ENCODE measurements at regions not wholly inside any gene's neighbourhood (a gene's known extent, or its start where the extent isn't known, plus 50 kb on each side); places are given as distances from the start of the nearest gene placed in this dataset.

GRCh38 chr5:67677422-67677970, 480.9 kb upstream of the CD180 start:
- DNase-seq (ENCODE audit: low read depth), result no peak
- H3K36me3 ChIP-seq (ENCODE audit: insufficient read depth, low read length), result no peaks in the 10 kb centered on the region
- no peak overlapping the region for H3K4me3 Mint-ChIP-seq (ENCODE audit: unreplicated experiment)
- no peaks in the 10 kb centered on the region for H3K9me3 Mint-ChIP-seq (ENCODE audit: unreplicated experiment)
- no peaks in the 10 kb centered on the region for H3K4me1 Mint-ChIP-seq (ENCODE audit: low read depth, unreplicated experiment)
- no peak overlapping the region for H3K9ac ChIP-seq (ENCODE audit: low read length)
- H3K27me3 ChIP-seq (ENCODE audit: insufficient read depth, low read length), result no peaks in the 10 kb centered on the region
- H3K36me3 Mint-ChIP-seq (ENCODE audit: low read depth, unreplicated experiment), result no peaks in the 10 kb centered on the region
- no peaks in the 10 kb centered on the region for H4K20me1 ChIP-seq (ENCODE audit: insufficient read depth, low read length)
- no peak overlapping the region for H3K27ac Mint-ChIP-seq (ENCODE audit: unreplicated experiment)
- FAIRE-seq, result no peak
- no peaks in the 10 kb centered on the region for H3K4me1 ChIP-seq (ENCODE audit: insufficient read depth, low read length)
- H3K27ac ChIP-seq (ENCODE audit: low read depth, low read length), result no peak overlapping the region
- no peaks in the 10 kb centered on the region for H3K27me3 Mint-ChIP-seq (ENCODE audit: low read depth, unreplicated experiment)
- H2AFZ ChIP-seq (ENCODE audit: low read depth, low read length), result no peak overlapping the region
- H3K79me2 ChIP-seq (ENCODE audit: insufficient read depth, low read length), result no peaks in the 10 kb centered on the region
- no peak for TF ChIP-seq EZH2 (IDR thresholded peaks at IDR 0.05; ENCODE audit: insufficient read depth, low read length)
- TF ChIP-seq, protein P1, sequence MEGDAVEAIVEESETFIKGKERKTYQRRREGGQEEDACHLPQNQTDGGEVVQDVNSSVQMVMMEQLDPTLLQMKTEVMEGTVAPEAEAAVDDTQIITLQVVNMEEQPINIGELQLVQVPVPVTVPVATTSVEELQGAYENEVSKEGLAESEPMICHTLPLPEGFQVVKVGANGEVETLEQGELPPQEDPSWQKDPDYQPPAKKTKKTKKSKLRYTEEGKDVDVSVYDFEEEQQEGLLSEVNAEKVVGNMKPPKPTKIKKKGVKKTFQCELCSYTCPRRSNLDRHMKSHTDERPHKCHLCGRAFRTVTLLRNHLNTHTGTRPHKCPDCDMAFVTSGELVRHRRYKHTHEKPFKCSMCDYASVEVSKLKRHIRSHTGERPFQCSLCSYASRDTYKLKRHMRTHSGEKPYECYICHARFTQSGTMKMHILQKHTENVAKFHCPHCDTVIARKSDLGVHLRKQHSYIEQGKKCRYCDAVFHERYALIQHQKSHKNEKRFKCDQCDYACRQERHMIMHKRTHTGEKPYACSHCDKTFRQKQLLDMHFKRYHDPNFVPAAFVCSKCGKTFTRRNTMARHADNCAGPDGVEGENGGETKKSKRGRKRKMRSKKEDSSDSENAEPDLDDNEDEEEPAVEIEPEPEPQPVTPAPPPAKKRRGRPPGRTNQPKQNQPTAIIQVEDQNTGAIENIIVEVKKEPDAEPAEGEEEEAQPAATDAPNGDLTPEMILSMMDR (IDR thresholded peaks at IDR 0.05; ENCODE audit: insufficient read depth, low read depth, low read length), result no peak
- H3K4me2 ChIP-seq (ENCODE audit: low read length), result no peak overlapping the region
- H3K4me3 ChIP-seq (ENCODE audit: insufficient read depth, low read depth, low read length), result no peak overlapping the region
- no peaks in the 10 kb centered on the region for H3K9me3 ChIP-seq (ENCODE audit: insufficient read depth, low read depth, low read length)

DNA sequence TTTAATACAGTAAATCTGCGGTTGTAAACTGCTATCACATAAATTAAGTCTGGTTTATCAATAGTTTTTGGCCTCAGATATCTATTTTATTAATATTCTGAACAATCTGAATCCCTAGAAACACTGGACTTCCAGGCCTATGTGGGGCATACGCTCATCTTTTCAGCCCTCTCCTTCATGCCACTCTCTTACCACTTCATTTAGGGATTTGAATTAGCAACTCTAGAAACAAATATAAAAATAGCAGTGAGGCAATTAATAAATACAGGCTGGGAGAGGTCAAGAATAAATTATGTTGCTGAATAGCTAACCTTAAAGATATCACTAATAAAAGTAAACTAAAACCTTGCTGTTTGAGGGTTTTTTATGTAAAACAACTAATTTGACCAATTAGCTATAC, 480.3 kb upstream of the CD180 start:
- Histone ChIP-seq H3K9ac (ENCODE audit: low read length) (no peak overlapping the region), H3K27ac (ENCODE audit: low read depth, low read length) (no peak overlapping the region), H3K79me2 (ENCODE audit: insufficient read depth, low read length) (no peaks in the 10 kb centered on the region), H3K4me1 (ENCODE audit: insufficient read depth, low read length) (no peaks in the 10 kb centered on the region), H4K20me1 (ENCODE audit: insufficient read depth, low read length) (no peaks in the 10 kb centered on the region), H2AFZ (ENCODE audit: low read depth, low read length) (no peak overlapping the region), H3K4me3 (ENCODE audit: insufficient read depth, low read depth, low read length) (no peak overlapping the region), H3K9me3 (ENCODE audit: insufficient read depth, low read depth, low read length) (no peaks in the 10 kb centered on the region), H3K36me3 (ENCODE audit: insufficient read depth, low read length) (no peaks in the 10 kb centered on the region), H3K4me2 (ENCODE audit: low read length) (no peak overlapping the region), H3K27me3 (ENCODE audit: insufficient read depth, low read length) (no peaks in the 10 kb centered on the region)
- Mint-ChIP-seq H3K27ac (ENCODE audit: unreplicated experiment) (no peak overlapping the region), H3K9me3 (ENCODE audit: unreplicated experiment) (no peaks in the 10 kb centered on the region), H3K4me1 (ENCODE audit: low read depth, unreplicated experiment) (no peaks in the 10 kb centered on the region), H3K36me3 (ENCODE audit: low read depth, unreplicated experiment) (no peaks in the 10 kb centered on the region), H3K4me3 (ENCODE audit: unreplicated experiment) (no peak overlapping the region), H3K27me3 (ENCODE audit: low read depth, unreplicated experiment) (no peaks in the 10 kb centered on the region)
- no peak for DNase-seq (ENCODE audit: low read depth)
- FAIRE-seq, result no peak
- TF ChIP-seq, protein P1 (IDR thresholded peaks at IDR 0.05; ENCODE audit: insufficient read depth, low read depth, low read length), result no peak
- no peak for TF ChIP-seq EZH2 (IDR thresholded peaks at IDR 0.05; ENCODE audit: insufficient read depth, low read length)

GRCh38 chr5:67674159-67674655, 477.6 kb upstream of the CD180 start:
- Mint-ChIP-seq H3K27me3 (ENCODE audit: low read depth, unreplicated experiment) (no peaks in the 10 kb centered on the region), H3K4me1 (ENCODE audit: low read depth, unreplicated experiment) (no peaks in the 10 kb centered on the region), H3K9me3 (ENCODE audit: unreplicated experiment) (no peaks in the 10 kb centered on the region), H3K36me3 (ENCODE audit: low read depth, unreplicated experiment) (no peaks in the 10 kb centered on the region), H3K27ac (ENCODE audit: unreplicated experiment) (no peak overlapping the region), H3K4me3 (ENCODE audit: unreplicated experiment) (no peak overlapping the region)
- no peak for DNase-seq (ENCODE audit: low read depth)
- Histone ChIP-seq H2AFZ (ENCODE audit: low read depth, low read length) (no peak overlapping the region), H3K9me3 (ENCODE audit: insufficient read depth, low read depth, low read length) (no peaks in the 10 kb centered on the region), H3K4me2 (ENCODE audit: low read length) (no peak overlapping the region), H3K79me2 (ENCODE audit: insufficient read depth, low read length) (no peaks in the 10 kb centered on the region), H3K9ac (ENCODE audit: low read length) (no peak overlapping the region), H3K27ac (ENCODE audit: low read depth, low read length) (no peak overlapping the region), H3K36me3 (ENCODE audit: insufficient read depth, low read length) (no peaks in the 10 kb centered on the region), H3K27me3 (ENCODE audit: insufficient read depth, low read length) (no peaks in the 10 kb centered on the region), H4K20me1 (ENCODE audit: insufficient read depth, low read length) (no peaks in the 10 kb centered on the region), H3K4me1 (ENCODE audit: insufficient read depth, low read length) (no peaks in the 10 kb centered on the region), H3K4me3 (ENCODE audit: insufficient read depth, low read depth, low read length) (no peak overlapping the region)
- FAIRE-seq, result no peak
- TF ChIP-seq EZH2 (IDR thresholded peaks at IDR 0.05; ENCODE audit: insufficient read depth, low read length), result no peak
- TF ChIP-seq, protein P1 (IDR thresholded peaks at IDR 0.05; ENCODE audit: insufficient read depth, low read depth, low read length), result no peak

All from astrocyte (in vitro differentiated cells and primary cell).